GM23248 (cell line): ENCODE measurements at regions not wholly inside any gene's neighbourhood (a gene's known extent, or its start where the extent isn't known, plus 50 kb on each side); places are given as distances from the start of the nearest gene placed in this dataset.

ENCODE experiments used
- DNase-seq: peaks from one replicate; pipeline ENCODE4 v3.0.0-alpha.2; 2015
- H2AFZ ChIP-seq: fragments of 200-600 bp; sonication (generic); 2 replicates; pipeline ENCODE4 v1.6.1; 2016; ENCODE audit warnings: antibody characterized with exemption
- H3F3A ChIP-seq: fragments of 200-600 bp; sonication (generic); 2 replicates; pipeline ENCODE4 v1.6.1; 2016; ENCODE audit warnings: mild to moderate bottlenecking, antibody characterized with exemption, mixed run types; ENCODE audit not compliant: insufficient read depth
- H3K27ac ChIP-seq: fragments of 200-600 bp; sonication (generic); 2 replicates; pipeline ENCODE4 v1.5.1; 2016; ENCODE audit warnings: mild to moderate bottlenecking
- H3K27me3 ChIP-seq: fragments of 200-600 bp; sonication (generic); replicated peaks from 2 replicates; pipeline ENCODE4 v1.6.1; 2016; ENCODE audit warnings: mild to moderate bottlenecking; ENCODE audit not compliant: insufficient read depth
- H3K36me3 ChIP-seq: fragments of 200-600 bp; sonication (generic); 2 replicates; pipeline ENCODE4 v1.6.1; 2016; ENCODE audit warnings: low read depth, mild to moderate bottlenecking
- H3K4me1 ChIP-seq: fragments of 200-600 bp; sonication (generic); 2 replicates; pipeline ENCODE4 v1.6.1; 2016; ENCODE audit warnings: mild to moderate bottlenecking; ENCODE audit not compliant: insufficient read depth
- H3K4me2 ChIP-seq: fragments of 200-600 bp; sonication (generic); one replicate; pipeline ENCODE4 v1.6.1; 2016; ENCODE audit warnings: mild to moderate bottlenecking; ENCODE audit not compliant: unreplicated experiment
- H3K4me3 ChIP-seq: fragments of 200-600 bp; sonication (generic); 2 replicates; pipeline ENCODE4 v1.5.1; 2016; ENCODE audit warnings: mild to moderate bottlenecking
- H3K79me2 ChIP-seq: fragments of 200-600 bp; sonication (generic); 2 replicates; pipeline ENCODE4 v1.6.1; 2016; ENCODE audit warnings: mild to moderate bottlenecking; ENCODE audit not compliant: insufficient read depth
- H3K9ac ChIP-seq: fragments of 200-600 bp; sonication (generic); 2 replicates; pipeline ENCODE4 v1.6.1; 2016; ENCODE audit warnings: mild to moderate bottlenecking
- H3K9me2 ChIP-seq: fragments of 200-600 bp; sonication (generic); 2 replicates; pipeline ENCODE4 v1.6.1; 2016; ENCODE audit warnings: mixed run types, mild to moderate bottlenecking, moderate library complexity; ENCODE audit not compliant: insufficient read depth
- H3K9me3 ChIP-seq: fragments of 200-600 bp; sonication (generic); one replicate; pipeline ENCODE4 v1.6.1; 2017; ENCODE audit warnings: low read depth
- H4K20me1 ChIP-seq: fragments of 200-600 bp; sonication (generic); 2 replicates; pipeline ENCODE4 v1.6.0; 2016; ENCODE audit not compliant: insufficient read depth
- EZH2 ChIP-seq: fragments of 200-600 bp; sonication (generic); IDR thresholded peaks from 2 replicates; pipeline ENCODE4 v1.6.1; 2018; ENCODE audit warnings: antibody characterized with exemption, mild to moderate bottlenecking; ENCODE audit not compliant: insufficient read depth, poor library complexity, severe bottlenecking
- EZH2phosphoT487 ChIP-seq: fragments of 200-600 bp; sonication (generic); IDR thresholded peaks from 2 replicates; pipeline ENCODE4 v1.6.1; 2018; ENCODE audit warnings: antibody characterized with exemption, moderate library complexity, mild to moderate bottlenecking, low read depth; ENCODE audit not compliant: insufficient read depth
- WGBS, 2 experiments: methylation state at CpG; one replicate each; pipeline ENCODE4 v1.1.6; 2015 to 2017; ENCODE audit warnings: low lambda C conversion rate in 2 of 2, low coverage in 1 of 2; ENCODE audit errors: missing lambda C conversion rate in 2 of 2; 5-methylcytosine and 5-hydroxymethylcytosine counted together
- in situ Hi-C: fragments of 300-500 bp; cut with MboI; formaldehyde crosslinking; loops from 2 replicates; pipeline ENCODE4 v1.15.0; 2020

DNA sequence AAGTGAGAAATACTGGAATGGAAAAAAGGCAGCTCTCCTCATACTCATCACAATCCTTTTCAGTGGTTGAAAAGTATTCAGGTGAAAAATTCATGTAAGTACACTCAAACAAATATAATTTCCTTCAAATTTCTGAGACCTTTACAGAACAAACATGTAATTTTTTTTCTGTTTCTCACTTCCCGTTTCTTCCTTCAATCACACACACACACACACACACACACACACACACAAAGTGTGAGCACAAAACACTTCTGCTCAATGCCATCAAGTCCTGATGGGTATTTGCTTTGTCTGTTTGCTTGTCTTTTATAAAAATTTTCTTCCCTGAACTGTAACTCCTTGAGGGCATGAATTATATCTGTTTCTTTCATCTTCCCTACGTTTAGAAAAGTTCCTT, 110.6 kb downstream of the LIG4 start:
- Histone ChIP-seq H3K9ac (no peak overlapping the region), H3K9me2 (no peaks in the 10 kb centered on the region), H3K36me3 (no peaks in the 10 kb centered on the region), H3K4me3 (no peak overlapping the region), H3K9me3 (no peaks in the 10 kb centered on the region), H4K20me1 (no peaks in the 10 kb centered on the region), H3K79me2 (no peaks in the 10 kb centered on the region), H3K27me3 (peaks cover 34% of the 10 kb centered on the region), H3F3A (no peaks in the 10 kb centered on the region), H3K27ac (no peak overlapping the region), H3K4me2 (no peak overlapping the region), H3K4me1 (no peaks in the 10 kb centered on the region), H2AFZ (no peak overlapping the region)
- WGBS, 2 experiments = 1 to 3% methylated on average over 2 of the region's 2 CpGs
- no peak for TF ChIP-seq EZH2
- no peak for TF ChIP-seq EZH2phosphoT487
- in situ Hi-C loops = no loop called here
- no peak for DNase-seq

DNA sequence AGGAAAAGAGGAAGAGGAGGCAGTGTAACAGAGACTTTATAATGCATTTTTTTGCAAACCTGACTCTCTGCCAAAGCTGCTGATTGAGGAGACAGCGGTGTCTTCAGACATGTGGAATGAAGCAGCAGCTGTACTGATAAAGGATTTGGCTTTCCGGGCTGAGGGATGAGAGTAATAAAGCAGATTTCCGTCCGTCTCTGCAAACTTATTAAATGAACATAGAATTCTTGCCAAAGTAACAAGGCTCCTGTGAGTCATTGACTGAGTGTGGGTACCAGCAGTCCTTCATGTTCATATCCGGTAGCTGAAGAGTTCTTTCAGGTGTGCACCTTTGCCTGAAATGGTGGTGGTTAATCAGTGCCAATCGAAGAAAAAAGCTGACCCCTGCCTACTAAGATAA, 112.6 kb downstream of the LIG4 start:
- H3K4me2 ChIP-seq = no peak overlapping the region
- no peaks in the 10 kb centered on the region for H3K4me1 ChIP-seq
- no peak overlapping the region for H3K9ac ChIP-seq
- H2AFZ ChIP-seq = no peak overlapping the region
- no peak overlapping the region for H3K27ac ChIP-seq
- in situ Hi-C loops = no loop called here
- no peaks in the 10 kb centered on the region for H3K79me2 ChIP-seq
- peaks cover 29% of the 10 kb centered on the region for H3K27me3 ChIP-seq
- DNase-seq = no peak
- no peaks in the 10 kb centered on the region for H3K9me2 ChIP-seq
- TF ChIP-seq EZH2 = no peak
- no peak for TF ChIP-seq EZH2phosphoT487
- no peaks in the 10 kb centered on the region for H3F3A ChIP-seq
- no peaks in the 10 kb centered on the region for H3K9me3 ChIP-seq
- no peaks in the 10 kb centered on the region for H3K36me3 ChIP-seq
- H3K4me3 ChIP-seq = no peak overlapping the region
- WGBS, 2 experiments = 14 to 19% methylated on average over 6 of the region's 6 CpGs
- H4K20me1 ChIP-seq = no peaks in the 10 kb centered on the region

DNA sequence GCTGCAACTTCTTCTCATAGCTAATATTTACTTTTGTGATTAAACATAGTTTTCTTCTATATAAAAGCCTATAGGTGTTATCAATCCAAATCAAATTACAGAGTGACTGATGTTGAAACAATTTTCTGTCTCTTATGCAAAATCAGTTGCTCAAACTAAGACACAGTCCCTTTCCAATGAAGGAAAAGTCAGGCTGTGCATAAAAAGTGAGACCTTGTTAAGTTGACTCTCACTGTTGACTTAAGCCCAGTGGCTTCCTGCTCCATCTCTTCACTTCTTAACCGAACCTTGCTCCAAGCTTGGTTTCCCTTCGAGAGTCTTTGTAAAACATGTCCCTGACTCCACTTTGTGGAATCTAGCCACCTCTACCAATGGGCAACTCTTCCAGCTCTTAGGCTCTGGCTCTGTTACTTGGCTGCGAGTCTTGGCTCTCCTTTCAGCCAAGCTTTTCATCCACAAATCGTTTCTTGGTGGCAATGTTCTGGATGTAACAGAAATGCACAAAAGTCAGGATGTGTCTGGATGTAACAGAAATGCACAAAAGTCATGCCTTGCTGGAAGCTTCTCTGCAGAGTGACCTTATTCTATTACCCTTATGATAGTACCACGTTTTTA, 118.9 kb downstream of the LIG4 start:
- no peak overlapping the region for H3K4me3 ChIP-seq
- H4K20me1 ChIP-seq = no peaks in the 10 kb centered on the region
- H3K9me2 ChIP-seq = no peaks in the 10 kb centered on the region
- H2AFZ ChIP-seq = no peak overlapping the region
- no peak overlapping the region for H3K27ac ChIP-seq
- H3F3A ChIP-seq = no peaks in the 10 kb centered on the region
- 16 to 23% methylated on average over 5 of the region's 5 CpGs for WGBS, 2 experiments
- H3K4me1 ChIP-seq = no peaks in the 10 kb centered on the region
- H3K79me2 ChIP-seq = no peaks in the 10 kb centered on the region
- no peak for DNase-seq
- no peaks in the 10 kb centered on the region for H3K36me3 ChIP-seq
- in situ Hi-C loops = no loop called here
- no peaks in the 10 kb centered on the region for H3K9me3 ChIP-seq
- TF ChIP-seq EZH2 = no peak
- no peak for TF ChIP-seq EZH2phosphoT487
- H3K4me2 ChIP-seq = no peak overlapping the region
- H3K27me3 ChIP-seq = peaks cover 36% of the 10 kb centered on the region; the same call in 1 of the 2 replicates
- H3K9ac ChIP-seq = no peak overlapping the region

DNA sequence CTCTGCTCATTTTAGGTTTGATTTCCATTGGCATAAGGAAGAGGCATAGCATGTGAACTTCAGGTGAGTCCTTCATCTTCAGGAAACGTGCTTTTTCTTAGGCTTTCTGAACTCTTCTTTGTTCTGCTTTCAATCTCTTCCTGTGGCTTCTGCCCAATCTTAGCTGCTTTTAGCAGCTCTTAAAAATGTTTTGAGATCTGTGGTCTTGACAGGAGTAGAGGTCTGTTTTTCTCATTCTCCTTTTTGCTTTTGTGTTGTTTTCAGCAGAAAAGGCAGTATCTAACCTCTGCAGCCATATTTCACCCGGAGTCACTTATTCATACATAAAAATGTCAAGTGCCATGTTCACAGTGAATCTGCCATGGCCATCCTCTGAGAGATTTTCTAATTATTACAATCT, 120.3 kb downstream of the LIG4 start:
- no peaks in the 10 kb centered on the region for H3K9me3 ChIP-seq
- WGBS, 2 experiments = 1 to 2% methylated on average over 2 of the region's 2 CpGs
- peaks cover 22% of the 10 kb centered on the region for H3K27me3 ChIP-seq
- H3K4me1 ChIP-seq = no peaks in the 10 kb centered on the region
- no peaks in the 10 kb centered on the region for H3K36me3 ChIP-seq
- no peak overlapping the region for H3K4me3 ChIP-seq
- no peak for DNase-seq
- H3K79me2 ChIP-seq = no peaks in the 10 kb centered on the region
- TF ChIP-seq EZH2 (no peak), EZH2phosphoT487 (no peak)
- H2AFZ ChIP-seq = no peak overlapping the region
- no peaks in the 10 kb centered on the region for H4K20me1 ChIP-seq
- in situ Hi-C loops = no loop called here
- no peaks in the 10 kb centered on the region for H3F3A ChIP-seq
- H3K9me2 ChIP-seq = no peaks in the 10 kb centered on the region
- no peak overlapping the region for H3K27ac ChIP-seq
- H3K9ac ChIP-seq = no peak overlapping the region
- no peak overlapping the region for H3K4me2 ChIP-seq

DNA sequence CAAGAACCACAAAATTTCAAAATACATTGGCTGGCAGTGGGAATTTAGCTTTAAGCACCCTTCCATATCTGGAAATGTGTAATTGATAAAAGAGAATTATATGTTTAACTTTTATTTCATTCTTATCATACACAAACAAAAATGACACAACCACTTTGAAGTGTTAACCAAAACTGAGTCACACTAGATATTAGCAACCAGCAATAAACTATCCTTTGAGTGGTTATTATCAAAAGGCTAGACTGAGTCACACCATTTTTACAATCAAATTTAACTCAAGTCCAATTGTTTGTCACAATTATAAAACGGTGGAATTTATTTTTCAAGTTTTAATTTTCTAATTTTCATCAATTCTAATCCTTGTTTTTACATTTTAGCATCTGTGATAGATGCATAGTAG, 121.7 kb downstream of the LIG4 start:
- peaks cover 21% of the 10 kb centered on the region for H3K27me3 ChIP-seq
- no peaks in the 10 kb centered on the region for H4K20me1 ChIP-seq
- no peak overlapping the region for H3K4me3 ChIP-seq
- 0 to 10% methylated on average over 1 of the region's 1 CpG for WGBS, 2 experiments
- no peak for TF ChIP-seq EZH2
- no peak for TF ChIP-seq EZH2phosphoT487
- H3K79me2 ChIP-seq = no peaks in the 10 kb centered on the region
- in situ Hi-C loops = no loop called here
- DNase-seq = no peak
- no peak overlapping the region for H3K27ac ChIP-seq
- no peaks in the 10 kb centered on the region for H3K9me3 ChIP-seq
- no peaks in the 10 kb centered on the region for H3K4me1 ChIP-seq
- no peaks in the 10 kb centered on the region for H3K9me2 ChIP-seq
- H3K36me3 ChIP-seq = no peaks in the 10 kb centered on the region
- H3K9ac ChIP-seq = no peak overlapping the region
- no peaks in the 10 kb centered on the region for H3F3A ChIP-seq
- no peak overlapping the region for H3K4me2 ChIP-seq
- no peak overlapping the region for H2AFZ ChIP-seq
